Esophagus muscularis mucosa (tissue), 3 donors: ENCODE measurements at regions not wholly inside any gene's neighbourhood (a gene's known extent, or its start where the extent isn't known, plus 50 kb on each side); places are given as distances from the start of the nearest gene placed in this dataset.

ENCODE experiments used
- POLR2A ChIP-seq: fragments of 450-650 bp; IDR thresholded peaks from one replicate; pipeline ENCODE4 v1.6.1; 2017; ENCODE audit warnings: antibody characterized with exemption, moderate library complexity, mild to moderate bottlenecking, low read depth
- TF ChIP-seq, protein P1 (sequence below), 3 experiments: fragments of 200-600 bp in 2 of 3; fragments of 450-650 bp in 1 of 3; sonication (generic) in 2 of 3; IDR thresholded peaks; one replicate each; pipeline ENCODE4 v1.5.1; 2017 to 2019; ENCODE audit warnings: antibody characterized with exemption in 3 of 3, mild to moderate bottlenecking in 2 of 3, moderate library complexity in 1 of 3

DNA sequence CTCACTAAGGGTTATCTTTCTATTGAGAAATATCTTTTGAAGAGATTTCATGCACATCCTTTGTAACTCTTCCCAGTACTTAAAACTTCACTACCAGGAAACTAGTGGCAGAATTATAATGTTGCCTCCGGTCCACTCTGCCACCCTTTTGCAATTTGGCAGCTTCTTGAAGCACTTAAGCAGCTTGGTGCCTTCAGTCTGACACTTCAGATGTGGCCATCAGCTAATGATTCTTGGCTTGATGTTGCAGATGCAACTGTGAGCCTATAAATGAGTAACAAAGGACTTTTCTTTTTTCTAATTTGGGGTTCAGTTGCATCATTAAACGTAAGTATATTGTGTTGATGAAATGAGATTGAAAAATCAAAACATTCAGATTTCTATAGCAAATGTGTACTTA, 187.5 kb upstream of the C21orf91 start:
- no peak for TF ChIP-seq POLR2A
- TF ChIP-seq, protein P1, sequence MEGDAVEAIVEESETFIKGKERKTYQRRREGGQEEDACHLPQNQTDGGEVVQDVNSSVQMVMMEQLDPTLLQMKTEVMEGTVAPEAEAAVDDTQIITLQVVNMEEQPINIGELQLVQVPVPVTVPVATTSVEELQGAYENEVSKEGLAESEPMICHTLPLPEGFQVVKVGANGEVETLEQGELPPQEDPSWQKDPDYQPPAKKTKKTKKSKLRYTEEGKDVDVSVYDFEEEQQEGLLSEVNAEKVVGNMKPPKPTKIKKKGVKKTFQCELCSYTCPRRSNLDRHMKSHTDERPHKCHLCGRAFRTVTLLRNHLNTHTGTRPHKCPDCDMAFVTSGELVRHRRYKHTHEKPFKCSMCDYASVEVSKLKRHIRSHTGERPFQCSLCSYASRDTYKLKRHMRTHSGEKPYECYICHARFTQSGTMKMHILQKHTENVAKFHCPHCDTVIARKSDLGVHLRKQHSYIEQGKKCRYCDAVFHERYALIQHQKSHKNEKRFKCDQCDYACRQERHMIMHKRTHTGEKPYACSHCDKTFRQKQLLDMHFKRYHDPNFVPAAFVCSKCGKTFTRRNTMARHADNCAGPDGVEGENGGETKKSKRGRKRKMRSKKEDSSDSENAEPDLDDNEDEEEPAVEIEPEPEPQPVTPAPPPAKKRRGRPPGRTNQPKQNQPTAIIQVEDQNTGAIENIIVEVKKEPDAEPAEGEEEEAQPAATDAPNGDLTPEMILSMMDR (IDR thresholded peaks at IDR 0.05), result no peak
